CD4-positive, alpha-beta T cell treated with Interleukin-2 at 100 ng/mL for 4 hours (primary cell): ENCODE measurements at regions not wholly inside any gene's neighbourhood (a gene's known extent, or its start where the extent isn't known, plus 50 kb on each side); places are given as distances from the start of the nearest gene placed in this dataset.

Experiments
- DNase-seq: peaks from one replicate; pipeline ENCODE4 v3.0.0-alpha.2; 2020; ENCODE audit warnings: low spot score

DNA sequence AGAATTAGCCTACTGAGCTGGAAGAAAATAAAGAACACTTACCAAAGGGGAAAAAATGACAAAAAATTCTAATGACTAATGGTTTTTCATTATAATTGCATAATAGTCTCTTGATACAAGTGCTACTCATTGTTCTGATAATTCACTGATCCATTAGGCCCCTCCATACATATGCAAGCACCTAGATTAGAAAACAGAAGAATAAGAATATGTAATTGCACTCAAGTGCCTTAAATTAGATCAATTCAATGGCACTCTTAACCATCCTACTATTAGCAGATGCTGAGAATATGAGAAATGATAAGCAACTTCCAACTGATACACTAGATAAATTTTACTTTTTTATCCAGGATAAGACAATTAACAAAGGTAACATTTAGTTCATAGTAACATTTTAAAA, 440.9 kb upstream of the C9orf72 start:
- no peak for DNase-seq

GRCh38 chr9:28024676-28025075, 451.4 kb upstream of the C9orf72 start:
- DNase-seq, result no peak

- DNase-seq, result no peak
Measured at GRCh38 chr9:28025186-28025585, 451.9 kb upstream of the C9orf72 start.

- DNase-seq, result no peak
Measured at GRCh38 chr9:28031521-28032267, 458.4 kb upstream of the C9orf72 start.

- no peak for DNase-seq
Measured at GRCh38 chr9:28032268-28032590, 458.9 kb upstream of the C9orf72 start.

DNA sequence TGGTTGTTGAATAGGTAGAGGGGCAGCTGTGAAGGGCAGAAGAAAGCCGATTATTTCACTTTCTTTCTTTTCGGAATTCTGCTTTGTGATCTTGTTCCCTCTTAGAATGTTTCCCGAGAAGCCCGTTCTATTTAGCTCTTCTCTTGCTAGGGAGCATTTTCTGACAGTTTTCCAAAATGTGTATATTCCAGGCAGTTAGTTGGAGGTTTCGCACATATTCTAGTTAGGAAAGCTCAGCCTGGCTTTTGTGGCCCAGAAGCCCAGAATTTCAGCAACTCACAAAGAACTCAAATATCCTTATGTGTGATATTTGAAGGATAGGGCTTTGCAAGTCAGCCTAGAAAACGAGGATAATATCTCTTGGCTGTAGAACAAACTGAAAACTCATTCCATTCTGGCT, 461.0 kb upstream of the C9orf72 start:
- DNase-seq, result no peak

DNA sequence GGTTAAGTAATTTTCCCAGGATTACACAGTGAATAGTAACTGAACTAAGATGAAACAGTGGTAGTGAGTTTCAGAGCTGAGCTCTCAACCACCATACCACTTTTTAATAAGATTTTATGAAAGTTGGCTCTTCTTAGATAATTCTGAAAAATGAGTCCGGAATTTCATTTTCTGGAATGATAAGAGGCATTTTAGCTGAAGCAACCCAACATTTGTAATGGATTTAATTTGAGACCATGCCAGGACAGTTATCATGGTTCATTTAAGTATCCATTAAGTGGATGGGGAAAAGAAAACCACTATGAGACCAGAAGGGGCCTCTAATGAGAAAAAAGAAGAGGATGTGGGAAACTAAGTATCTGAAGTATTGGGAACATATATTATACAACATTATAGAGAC, 464.7 kb upstream of the C9orf72 start:
- DNase-seq, result no peak

DNA sequence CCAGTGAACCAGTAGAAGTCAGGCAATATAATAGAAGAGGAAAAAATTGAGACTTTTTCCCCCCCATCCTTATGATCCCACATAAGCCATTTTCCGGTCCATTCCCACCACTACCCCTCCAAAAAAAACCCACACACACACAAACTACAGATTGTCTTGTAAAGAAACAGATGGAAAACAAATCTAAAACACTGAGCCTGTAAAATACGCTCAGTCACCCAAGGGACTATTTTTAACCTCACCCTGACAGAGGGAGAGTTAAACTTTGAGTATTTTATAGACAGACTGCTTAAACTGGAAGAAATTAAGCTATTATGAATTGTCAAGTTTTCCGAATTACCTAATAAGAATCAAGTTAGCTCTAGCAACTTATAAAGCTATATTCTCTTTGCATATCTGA, 471.8 kb upstream of the C9orf72 start:
- no peak for DNase-seq

GRCh38 chr9:28050046-28050445, 476.8 kb upstream of the C9orf72 start:
- no peak for DNase-seq

- DNase-seq, result no peak
Measured at GRCh38 chr9:28050941-28051340, 477.7 kb upstream of the C9orf72 start.

DNA sequence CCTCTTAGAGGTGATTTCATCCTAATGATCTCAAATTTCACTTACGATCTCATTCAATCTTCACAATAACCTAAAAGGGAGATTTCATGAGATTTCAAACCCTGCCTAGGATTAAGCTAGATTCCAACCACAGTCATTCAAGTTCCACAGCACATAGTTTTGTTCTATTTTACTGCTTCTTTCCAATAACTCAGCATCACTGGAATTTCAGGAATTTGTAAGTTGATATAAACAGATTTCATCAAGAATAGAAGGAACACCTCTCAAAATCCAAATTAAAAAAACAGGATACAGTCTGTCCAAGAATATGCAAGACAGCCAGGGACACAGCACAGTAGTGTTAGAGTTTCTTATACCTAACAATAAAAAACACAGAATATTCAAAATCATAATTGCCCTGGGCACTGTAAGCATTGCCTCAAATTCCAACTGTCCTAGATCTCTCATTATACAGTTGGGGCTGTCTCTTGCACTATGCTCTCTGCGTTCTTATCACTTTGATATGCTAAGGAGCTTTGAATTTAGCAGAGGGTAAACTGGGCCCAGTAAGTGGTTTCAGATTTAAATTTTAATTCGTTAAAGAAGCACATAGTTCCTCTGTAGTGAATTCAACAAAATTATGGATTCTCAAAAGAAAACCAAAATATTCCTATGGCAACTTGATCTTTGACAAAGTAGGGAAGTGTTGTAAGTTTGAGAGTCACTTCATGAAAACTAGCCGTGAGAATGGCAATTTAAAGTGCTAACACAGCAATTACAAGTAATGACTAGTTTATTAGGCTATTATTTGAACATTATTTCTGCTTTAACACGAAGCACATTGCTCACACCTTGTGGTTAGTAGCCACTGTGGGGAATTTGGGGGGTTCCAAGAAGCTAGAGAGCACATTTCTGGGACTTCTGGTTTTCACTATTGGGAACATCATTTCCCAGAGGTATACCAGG, 478.6 kb upstream of the C9orf72 start:
- DNase-seq, result no peak

GRCh38 chr9:28053096-28053777, 480.0 kb upstream of the C9orf72 start:
- DNase-seq, result no peak

DNA sequence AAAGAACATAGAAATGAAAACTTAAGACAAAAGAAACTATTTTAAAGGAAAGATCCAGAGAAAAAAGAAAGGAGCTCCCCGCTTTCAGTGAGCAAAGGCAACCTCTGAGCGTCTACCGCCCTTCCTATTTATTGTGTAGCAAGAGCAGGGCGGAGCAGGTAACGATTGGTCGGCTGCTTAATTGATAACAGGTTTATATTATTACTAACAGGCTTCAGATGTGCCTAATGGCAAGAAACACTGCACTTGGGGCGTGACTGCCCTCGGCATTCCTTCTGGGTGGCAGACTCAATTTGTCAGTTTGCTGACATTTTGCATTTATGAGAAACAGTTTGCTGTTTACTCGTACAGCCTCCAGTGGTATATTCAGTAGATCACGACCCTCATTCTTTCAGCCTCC, 482.7 kb upstream of the C9orf72 start:
- no peak for DNase-seq

DNA sequence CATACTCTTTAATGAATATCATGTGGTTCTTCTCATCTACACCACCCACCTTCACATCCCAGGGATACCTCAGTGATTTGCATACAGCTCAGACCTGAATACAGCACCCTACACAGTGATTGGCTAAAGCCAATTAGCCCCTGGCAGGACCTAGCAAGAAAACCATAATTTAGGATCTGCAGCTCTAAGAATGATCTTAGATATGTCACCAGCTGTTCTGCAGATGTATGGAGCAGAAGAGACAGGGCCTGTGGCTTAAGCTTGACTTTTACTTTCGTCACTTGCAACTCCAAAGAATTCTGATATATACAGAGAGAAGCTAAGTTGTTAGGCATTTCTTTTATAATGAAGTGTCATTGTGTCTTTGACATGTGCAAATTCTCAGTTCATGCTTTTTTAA, 483.2 kb upstream of the C9orf72 start:
- DNase-seq, result no peak

GRCh38 chr9:28059192-28059591, 485.9 kb upstream of the C9orf72 start:
- no peak for DNase-seq

GRCh38 chr9:28064241-28064815, 491.0 kb upstream of the C9orf72 start:
- no peak for DNase-seq

DNA sequence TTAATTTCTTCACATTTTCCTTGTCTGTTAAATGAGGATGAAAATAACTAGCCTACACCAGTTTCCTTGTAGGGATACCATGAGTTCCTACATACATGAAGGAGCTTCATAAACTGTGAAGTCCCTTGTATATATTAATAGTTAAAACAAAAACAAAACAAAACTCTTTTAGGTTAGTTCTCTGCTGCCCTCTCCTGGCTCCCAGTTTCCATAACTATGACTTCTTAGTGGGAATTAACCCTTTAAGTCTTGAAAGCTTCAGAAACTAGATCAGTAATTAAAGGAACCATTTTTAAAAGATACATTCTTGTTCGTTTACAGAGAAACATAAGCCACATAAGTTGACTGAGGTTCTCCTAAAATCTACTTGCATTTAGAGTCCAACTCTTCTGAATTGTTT, 500.0 kb upstream of the C9orf72 start:
- no peak for DNase-seq

- DNase-seq, result no peak
Measured at GRCh38 chr9:28079677-28080076, 506.4 kb upstream of the C9orf72 start.

DNA sequence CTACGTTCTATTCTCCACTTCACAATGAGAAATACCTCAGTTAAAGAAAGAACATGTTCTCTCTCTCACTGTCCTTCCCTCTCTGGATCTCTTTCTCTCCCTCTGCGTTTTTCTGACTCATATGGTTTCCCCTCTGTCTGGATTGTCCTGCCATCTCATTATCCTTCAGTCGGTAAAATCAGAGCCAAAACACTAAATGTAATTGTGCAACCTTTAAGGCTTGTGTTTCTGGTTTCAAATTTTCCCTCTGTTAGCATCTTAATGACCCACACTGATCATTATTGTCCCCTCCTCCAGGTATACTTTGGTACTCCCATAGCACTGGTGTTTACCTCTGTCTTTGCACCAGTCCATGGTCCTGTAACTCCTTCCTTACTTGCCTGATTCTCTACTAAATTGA, 509.4 kb upstream of the C9orf72 start:
- no peak for DNase-seq

DNA sequence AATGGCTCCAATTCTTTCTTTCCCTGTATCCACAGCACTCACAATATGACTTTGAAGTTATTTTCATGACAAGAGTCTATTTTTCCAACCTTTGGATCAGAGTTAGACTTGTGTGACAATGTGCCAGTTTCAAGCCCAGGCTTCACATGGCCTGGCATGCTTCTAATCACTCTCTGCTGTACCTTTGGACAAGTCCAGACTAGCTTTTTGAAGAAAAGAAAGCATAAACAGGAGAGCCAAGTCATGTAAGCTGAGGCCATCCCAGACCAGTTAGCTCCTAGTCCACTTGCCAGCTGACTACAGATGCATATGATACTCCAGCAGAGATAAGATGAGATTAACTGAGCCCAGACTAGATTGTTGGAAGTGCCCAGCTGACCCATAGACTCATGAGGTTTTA, 513.6 kb upstream of the C9orf72 start:
- no peak for DNase-seq

GRCh38 chr9:28092981-28093936, 520.0 kb upstream of the C9orf72 start:
- no peak for DNase-seq
